Liver (tissue), 3 donors: ENCODE measurements at regions not wholly inside any gene's neighbourhood (a gene's known extent, or its start where the extent isn't known, plus 50 kb on each side); places are given as distances from the start of the nearest gene placed in this dataset.

ENCODE experiments used
- ATF3 ChIP-seq: IDR thresholded peaks from 2 replicates; pipeline ENCODE4 v1.6.1; 2016; ENCODE audit warnings: antibody characterized with exemption
- CTCF ChIP-seq: fragments of 150-350 bp; IDR thresholded peaks from 2 replicates; pipeline ENCODE4 v1.5.1; 2017; ENCODE audit warnings: improper control_type of control experiment, low read depth, low read length; ENCODE audit not compliant: missing input control
- GABPA ChIP-seq, 2 donors: IDR thresholded peaks in 1 of 2; conservative IDR thresholded peaks in 1 of 2; 2 replicates each; pipeline ENCODE4 v1.6.1; 2016; ENCODE audit warnings: antibody characterized with exemption in 2 of 2, mild to moderate bottlenecking in 1 of 2, moderate library complexity in 1 of 2
- JUND ChIP-seq, 2 donors: IDR thresholded peaks; 2 replicates each; pipeline ENCODE4 v1.6.1; 2016; ENCODE audit warnings: antibody characterized with exemption in 2 of 2
- MAX ChIP-seq: IDR thresholded peaks from 2 replicates; pipeline ENCODE4 v1.6.1; 2016; ENCODE audit warnings: antibody characterized with exemption
- RAD21 ChIP-seq, 2 donors: IDR thresholded peaks; 2 replicates each; pipeline ENCODE4 v1.6.1; 2016; ENCODE audit warnings: antibody characterized with exemption in 2 of 2, mild to moderate bottlenecking in 2 of 2
- REST ChIP-seq: IDR thresholded peaks from 2 replicates; pipeline ENCODE4 v1.6.1; 2016; ENCODE audit warnings: antibody characterized with exemption, mild to moderate bottlenecking
- RXRA ChIP-seq, 2 donors: IDR thresholded peaks; 2 replicates each; pipeline ENCODE4 v1.6.1; 2017 to 2018; ENCODE audit warnings: antibody characterized with exemption in 2 of 2, mild to moderate bottlenecking in 1 of 2
- TAF1 ChIP-seq: conservative IDR thresholded peaks from 2 replicates; pipeline ENCODE4 v1.6.1; 2016; ENCODE audit warnings: antibody characterized with exemption, mild to moderate bottlenecking
- YY1 ChIP-seq: IDR thresholded peaks from 2 replicates; pipeline ENCODE4 v1.6.1; 2016; ENCODE audit warnings: antibody characterized with exemption, mild to moderate bottlenecking
- donor health status: healthy.
- donor health status: healthy.

DNA sequence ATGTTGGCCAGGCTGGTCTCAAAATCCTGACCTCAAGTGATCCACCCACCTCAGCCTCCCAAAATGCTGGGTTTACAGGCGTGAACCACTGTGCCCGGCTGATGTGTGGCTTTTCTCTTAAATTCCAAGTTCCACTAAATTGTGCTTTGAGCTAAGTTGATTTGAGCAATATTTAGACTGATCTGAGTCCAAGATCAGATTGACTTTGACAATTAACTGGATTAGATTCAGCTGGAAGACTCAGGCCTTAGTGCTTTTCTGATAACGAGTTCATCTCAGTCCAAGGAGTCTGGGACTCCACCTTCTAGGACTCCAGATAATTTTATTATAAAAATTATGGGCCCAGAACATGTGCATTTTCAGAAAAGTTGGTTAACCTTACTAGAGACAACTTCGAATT lies 94.4 kb upstream of the FAM174B start:
- TF ChIP-seq CTCF, result no peak
- no peak for TF ChIP-seq REST
- no peak for TF ChIP-seq MAX
- no peak for TF ChIP-seq RAD21 (IDR thresholded peaks at IDR 0.05)
- TF ChIP-seq YY1, result no peak
- no peak for TF ChIP-seq GABPA (IDR thresholded peaks at IDR 0.05 in 1 of 2, conservative IDR thresholded peaks at IDR 0.05 in 1 of 2)
- TF ChIP-seq JUND (IDR thresholded peaks at IDR 0.05), result no peak
- TF ChIP-seq TAF1, result no peak
- TF ChIP-seq ATF3, result no peak
- no peak for TF ChIP-seq RXRA (IDR thresholded peaks at IDR 0.05)
